ENCODE measurements at regions not wholly inside any gene's neighbourhood (a gene's known extent, or its start where the extent isn't known, plus 50 kb on each side); places are given as distances from the start of the nearest gene placed in this dataset.

DNA sequence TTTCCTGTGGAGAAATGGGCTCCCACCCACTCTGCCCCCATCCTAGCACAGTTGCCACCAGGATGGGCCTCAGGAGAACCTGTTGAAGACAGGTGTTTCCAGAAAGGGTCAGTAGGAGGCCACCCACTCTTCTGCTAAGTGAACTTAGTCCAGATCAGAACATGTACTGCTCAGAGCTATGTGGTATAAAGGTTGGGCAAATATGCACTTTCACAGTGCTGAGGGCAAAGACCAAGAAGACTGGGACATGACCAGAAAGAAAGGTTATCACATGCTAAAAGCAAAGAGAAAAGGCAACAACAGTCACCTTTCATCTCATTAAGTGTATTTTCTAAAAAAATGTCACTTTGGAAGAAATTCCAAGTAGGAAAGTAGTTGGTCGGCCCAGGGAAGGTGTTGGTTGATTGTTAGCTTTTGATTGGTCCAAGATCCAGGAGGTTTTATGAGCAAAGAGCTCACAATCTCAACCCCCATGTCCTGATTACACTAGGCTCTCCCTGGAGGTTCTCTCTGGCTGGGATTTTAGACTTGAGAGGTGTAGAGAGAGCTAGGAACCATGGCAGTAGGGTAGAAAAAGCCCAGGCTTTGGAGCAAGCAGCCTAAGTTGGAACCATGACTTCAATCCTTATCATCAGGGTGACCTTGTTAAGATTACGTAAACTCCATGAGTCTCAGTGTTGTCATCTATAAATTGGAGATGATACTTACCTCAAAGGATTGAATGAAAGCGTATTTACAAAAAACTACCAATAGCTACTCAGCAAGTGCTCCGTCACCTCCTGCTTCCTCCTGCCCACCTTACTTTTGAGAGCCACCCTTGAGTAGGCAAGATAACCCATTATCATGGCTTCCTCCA lies 102.6 kb downstream of the GLUL start:
- TF ChIP-seq, protein P1, sequence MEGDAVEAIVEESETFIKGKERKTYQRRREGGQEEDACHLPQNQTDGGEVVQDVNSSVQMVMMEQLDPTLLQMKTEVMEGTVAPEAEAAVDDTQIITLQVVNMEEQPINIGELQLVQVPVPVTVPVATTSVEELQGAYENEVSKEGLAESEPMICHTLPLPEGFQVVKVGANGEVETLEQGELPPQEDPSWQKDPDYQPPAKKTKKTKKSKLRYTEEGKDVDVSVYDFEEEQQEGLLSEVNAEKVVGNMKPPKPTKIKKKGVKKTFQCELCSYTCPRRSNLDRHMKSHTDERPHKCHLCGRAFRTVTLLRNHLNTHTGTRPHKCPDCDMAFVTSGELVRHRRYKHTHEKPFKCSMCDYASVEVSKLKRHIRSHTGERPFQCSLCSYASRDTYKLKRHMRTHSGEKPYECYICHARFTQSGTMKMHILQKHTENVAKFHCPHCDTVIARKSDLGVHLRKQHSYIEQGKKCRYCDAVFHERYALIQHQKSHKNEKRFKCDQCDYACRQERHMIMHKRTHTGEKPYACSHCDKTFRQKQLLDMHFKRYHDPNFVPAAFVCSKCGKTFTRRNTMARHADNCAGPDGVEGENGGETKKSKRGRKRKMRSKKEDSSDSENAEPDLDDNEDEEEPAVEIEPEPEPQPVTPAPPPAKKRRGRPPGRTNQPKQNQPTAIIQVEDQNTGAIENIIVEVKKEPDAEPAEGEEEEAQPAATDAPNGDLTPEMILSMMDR (optimal IDR thresholded peaks at IDR 0.05 in 1 of 3, IDR thresholded peaks at IDR 0.05 in 1 of 3, conservative IDR thresholded peaks at IDR 0.05 in 1 of 3; ENCODE audit: extremely low read depth in 1 of 3, insufficient read depth in 2 of 3, low read length in 3 of 3), result no peak
- no peak for TF ChIP-seq EZH2 (IDR thresholded peaks at IDR 0.05; ENCODE audit: low read length)

Measured in keratinocyte (primary cell).